Vagina (tissue), 2 donors: ENCODE measurements at regions not wholly inside any gene's neighbourhood (a gene's known extent, or its start where the extent isn't known, plus 50 kb on each side); places are given as distances from the start of the nearest gene placed in this dataset.

ENCODE experiments used
- DNase-seq, 2 donors: peaks; one replicate each; pipeline ENCODE4 v3.0.0-alpha.2; 2017; ENCODE audit errors: extremely low spot score in 2 of 2
- H3K27ac ChIP-seq: fragments of 200-600 bp; sonication (generic); one replicate; pipeline ENCODE4 v1.5.1; 2019
- H3K27me3 ChIP-seq: fragments of 200-600 bp; sonication (generic); one replicate; pipeline ENCODE4 v1.5.1; 2019
- H3K36me3 ChIP-seq, 2 donors: fragments of 200-600 bp; sonication (generic); one replicate each; pipeline ENCODE4 v1.5.1; 2017 to 2019
- H3K4me1 ChIP-seq: fragments of 200-600 bp; sonication (generic); one replicate; pipeline ENCODE4 v1.5.1; 2019
- H3K4me3 ChIP-seq, 2 donors: fragments of 200-600 bp; sonication (generic); 1 replicate in 1 of 2; 2 replicates in 1 of 2; pipeline ENCODE4 v1.5.1; 2016 to 2019
- H3K9me3 ChIP-seq: fragments of 200-600 bp; sonication (generic); one replicate; pipeline ENCODE4 v1.5.1; 2019
- CTCF ChIP-seq, 3 experiments: fragments of 450-650 bp in 2 of 3; fragments of 200-600 bp in 1 of 3; sonication (generic) in 1 of 3; IDR thresholded peaks; one replicate each; pipeline ENCODE4 v1.5.1; 2017 to 2019; ENCODE audit warnings: antibody characterized with exemption in 3 of 3, mild to moderate bottlenecking in 2 of 3, moderate library complexity in 2 of 3
- POLR2A ChIP-seq, 2 donors: fragments of 450-650 bp; IDR thresholded peaks; one replicate each; pipeline ENCODE4 v1.6.1; 2017; ENCODE audit warnings: antibody characterized with exemption in 2 of 2, mild to moderate bottlenecking in 2 of 2, moderate library complexity in 2 of 2
- POLR2AphosphoS5 ChIP-seq, 2 donors: sonication (generic); formaldehyde crosslinking; IDR thresholded peaks; one replicate each; pipeline ENCODE4 v1.9.0; 2017; ENCODE audit warnings: antibody characterized with exemption in 2 of 2, mild to moderate bottlenecking in 2 of 2, low read depth in 1 of 2; ENCODE audit not compliant: insufficient read depth in 1 of 2
- intact Hi-C: fragments of 100-400 bp; cut with DNase I; formaldehyde crosslinking; loops from one replicate; pipeline ENCODE4 v1.15.1; 2023

- H3K4me3 ChIP-seq: no peak overlapping the region
- H3K4me1 ChIP-seq: no peaks in the 10 kb centered on the region
- intact Hi-C loops: no loop called here
- TF ChIP-seq CTCF (IDR thresholded peaks at IDR 0.05) (no peak), POLR2A (IDR thresholded peaks at IDR 0.05) (no peak), POLR2AphosphoS5 (IDR thresholded peaks at IDR 0.05; ENCODE audit: insufficient read depth in 1 of 2, low read depth in 1 of 2) (no peak)
- H3K27ac ChIP-seq: no peak overlapping the region
- H3K9me3 ChIP-seq: no peaks in the 10 kb centered on the region
- no peaks in the 10 kb centered on the region for H3K27me3 ChIP-seq
- no peak for DNase-seq
- H3K36me3 ChIP-seq: no peaks in the 10 kb centered on the region
These were observed 824.9 kb downstream of the DCDC2C start for GRCh38 chr2:4528246-4528645.

GRCh38 chr2:4528773-4529172 is 825.4 kb downstream of the DCDC2C start:
- intact Hi-C loops: no loop called here
- no peaks in the 10 kb centered on the region for H3K36me3 ChIP-seq
- no peak for DNase-seq
- no peak overlapping the region for H3K4me3 ChIP-seq
- no peaks in the 10 kb centered on the region for H3K9me3 ChIP-seq
- no peaks in the 10 kb centered on the region for H3K4me1 ChIP-seq
- H3K27me3 ChIP-seq: no peaks in the 10 kb centered on the region
- no peak for TF ChIP-seq CTCF (IDR thresholded peaks at IDR 0.05)
- TF ChIP-seq POLR2AphosphoS5 (IDR thresholded peaks at IDR 0.05; ENCODE audit: insufficient read depth in 1 of 2, low read depth in 1 of 2): no peak
- TF ChIP-seq POLR2A (IDR thresholded peaks at IDR 0.05): no peak
- no peak overlapping the region for H3K27ac ChIP-seq

- Histone ChIP-seq H3K27me3 (no peaks in the 10 kb centered on the region), H3K27ac (no peak overlapping the region), H3K4me3 (no peak overlapping the region), H3K36me3 (no peaks in the 10 kb centered on the region), H3K4me1 (no peaks in the 10 kb centered on the region), H3K9me3 (no peaks in the 10 kb centered on the region)
- intact Hi-C loops: no loop called here
- no peak for DNase-seq
- TF ChIP-seq POLR2A (IDR thresholded peaks at IDR 0.05) (no peak), POLR2AphosphoS5 (IDR thresholded peaks at IDR 0.05; ENCODE audit: insufficient read depth in 1 of 2, low read depth in 1 of 2) (no peak), CTCF (IDR thresholded peaks at IDR 0.05) (no peak)
These were observed 826.4 kb downstream of the DCDC2C start for GRCh38 chr2:4529738-4530137.

- no peak overlapping the region for H3K27ac ChIP-seq
- no peak overlapping the region for H3K4me3 ChIP-seq
- DNase-seq: no peak
- no peaks in the 10 kb centered on the region for H3K36me3 ChIP-seq
- H3K27me3 ChIP-seq: no peaks in the 10 kb centered on the region
- H3K9me3 ChIP-seq: no peaks in the 10 kb centered on the region
- H3K4me1 ChIP-seq: no peaks in the 10 kb centered on the region
- no peak for TF ChIP-seq CTCF (IDR thresholded peaks at IDR 0.05)
- no peak for TF ChIP-seq POLR2AphosphoS5 (IDR thresholded peaks at IDR 0.05; ENCODE audit: insufficient read depth in 1 of 2, low read depth in 1 of 2)
- no peak for TF ChIP-seq POLR2A (IDR thresholded peaks at IDR 0.05)
- intact Hi-C loops: no loop called here
These were observed 826.9 kb downstream of the DCDC2C start for GRCh38 chr2:4530231-4530630.

- intact Hi-C loops: no loop called here
- no peaks in the 10 kb centered on the region for H3K36me3 ChIP-seq
- no peaks in the 10 kb centered on the region for H3K9me3 ChIP-seq
- no peak for DNase-seq
- H3K27me3 ChIP-seq: no peaks in the 10 kb centered on the region
- TF ChIP-seq POLR2AphosphoS5 (IDR thresholded peaks at IDR 0.05; ENCODE audit: insufficient read depth in 1 of 2, low read depth in 1 of 2): no peak
- TF ChIP-seq CTCF (IDR thresholded peaks at IDR 0.05): no peak
- no peak for TF ChIP-seq POLR2A (IDR thresholded peaks at IDR 0.05)
- no peak overlapping the region for H3K4me3 ChIP-seq
- no peaks in the 10 kb centered on the region for H3K4me1 ChIP-seq
- H3K27ac ChIP-seq: no peak overlapping the region
These were observed 830.4 kb downstream of the DCDC2C start for GRCh38 chr2:4533806-4534205.
